Spinal cord (tissue), 9 donors: ENCODE measurements at regions not wholly inside any gene's neighbourhood (a gene's known extent, or its start where the extent isn't known, plus 50 kb on each side); places are given as distances from the start of the nearest gene placed in this dataset.

ENCODE experiments used
- DNase-seq, 6 donors: peaks; one replicate each; pipeline versions ENCODE4 v3.0.0 to v3.0.0-alpha.2; 2013 to 2015; ENCODE audit warnings: low spot score in 6 of 6, low read depth in 4 of 6
- H3K27ac ChIP-seq: one replicate; pipeline ENCODE4 v1.5.1; 2013; ENCODE audit warnings: low read depth, low read length, control low read depth
- H3K27me3 ChIP-seq: one replicate; pipeline ENCODE4 v1.6.1; 2013; ENCODE audit warnings: low read length; ENCODE audit not compliant: control insufficient read depth, insufficient read depth
- H3K36me3 ChIP-seq: one replicate; pipeline ENCODE4 v1.6.1; 2013; ENCODE audit warnings: low read length; ENCODE audit not compliant: control insufficient read depth, insufficient read depth
- H3K4me1 ChIP-seq: one replicate; pipeline ENCODE4 v1.6.1; 2013; ENCODE audit warnings: low read length; ENCODE audit not compliant: control insufficient read depth, insufficient read depth
- H3K4me3 ChIP-seq: one replicate; pipeline ENCODE4 v1.5.1; 2013; ENCODE audit warnings: low read depth, low read length, control low read depth
- H3K9me3 ChIP-seq: one replicate; pipeline ENCODE4 v1.6.1; 2013; ENCODE audit warnings: low read length; ENCODE audit not compliant: control insufficient read depth, insufficient read depth
- WGBS: methylation state at CpG from one replicate; pipeline ENCODE4 v1.1.5; 2013; ENCODE audit warnings: missing lambda C conversion rate; ENCODE audit not compliant: insufficient coverage; 5-methylcytosine and 5-hydroxymethylcytosine counted together
- donor health status: healthy.

DNA sequence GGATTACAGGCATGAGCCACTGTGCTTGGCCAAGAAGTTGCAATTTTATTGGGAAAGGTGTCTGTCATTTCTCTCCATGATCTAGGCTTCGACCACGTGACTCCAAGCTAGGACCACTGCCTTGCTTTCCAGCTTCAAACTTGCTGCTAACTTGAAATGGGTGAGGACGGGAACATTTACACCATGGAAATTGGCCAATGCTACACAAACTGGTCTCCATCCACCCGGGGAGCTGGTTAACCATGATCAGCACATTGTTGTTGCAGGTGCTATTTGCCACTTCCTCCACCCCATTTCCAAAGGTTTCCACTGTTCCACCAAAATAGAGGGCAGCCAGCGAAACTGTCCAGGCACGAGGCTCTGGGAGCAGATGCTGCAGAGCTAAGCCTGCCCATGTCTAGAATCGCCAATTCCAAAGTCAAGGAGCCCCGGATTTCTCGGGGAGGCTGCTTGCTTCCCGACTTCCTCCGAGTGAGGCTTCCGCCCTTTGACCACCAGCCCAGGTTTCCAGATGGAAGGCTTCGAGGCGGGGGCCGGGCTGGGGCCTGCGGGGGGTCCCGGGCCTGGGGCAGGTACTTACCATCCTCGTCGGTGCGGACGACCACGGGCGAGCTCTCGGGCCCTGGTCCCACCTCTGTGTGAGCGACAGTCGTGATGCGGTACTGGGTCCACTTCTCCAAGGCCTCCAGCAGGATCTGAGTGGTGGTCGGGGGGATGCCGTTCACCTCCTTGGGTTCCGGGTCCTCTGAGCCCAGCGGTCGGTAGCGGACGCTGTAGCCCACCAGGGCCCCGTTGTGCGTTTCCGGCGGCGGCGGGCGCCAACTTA, 109.7 kb downstream of the PTPRS start:
- WGBS = 93% methylated on average over 29 of the region's 41 CpGs
- Histone ChIP-seq H3K27ac (no peak overlapping the region), H3K4me1 (no peaks in the 10 kb centered on the region), H3K4me3 (no peak overlapping the region), H3K27me3 (no peaks in the 10 kb centered on the region), H3K36me3 (peaks cover 43% of the 10 kb centered on the region), H3K9me3 (no peaks in the 10 kb centered on the region)
- no peak for DNase-seq

DNA sequence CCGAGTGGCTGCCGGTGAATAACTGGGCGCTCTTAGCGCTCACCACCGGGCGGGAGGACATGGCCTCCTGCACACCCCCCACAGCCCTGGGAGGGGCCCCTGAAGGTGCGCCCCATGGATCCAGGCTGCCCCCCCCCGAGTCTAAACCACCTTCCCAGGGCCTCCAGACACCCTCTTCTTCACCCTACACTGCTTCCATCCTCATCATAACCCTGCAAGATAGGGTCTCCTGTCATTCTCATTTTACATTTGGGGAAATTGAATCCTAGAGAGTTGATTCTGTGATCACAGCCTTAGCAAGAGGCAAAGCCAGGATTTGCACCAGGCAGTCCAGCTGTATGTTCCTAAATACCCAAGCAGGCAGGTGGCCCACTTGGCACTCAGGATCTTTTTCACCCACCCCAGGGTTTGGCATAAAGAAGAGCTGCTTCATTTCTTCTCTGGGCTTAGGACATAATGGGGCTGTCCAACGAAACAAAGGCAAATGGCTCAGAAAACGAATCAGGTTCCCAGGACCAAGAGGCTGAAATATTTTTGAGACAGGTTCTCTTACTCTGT, 110.8 kb downstream of the PTPRS start:
- WGBS = 41% methylated on average over 8 of the region's 10 CpGs
- Histone ChIP-seq H3K27me3 (no peaks in the 10 kb centered on the region), H3K27ac (no peak overlapping the region), H3K4me3 (no peak overlapping the region), H3K4me1 (no peaks in the 10 kb centered on the region), H3K9me3 (no peaks in the 10 kb centered on the region), H3K36me3 (peaks cover 49% of the 10 kb centered on the region)
- peak in 2 of 6 donors; percentile 33 to 57 for DNase-seq

DNA sequence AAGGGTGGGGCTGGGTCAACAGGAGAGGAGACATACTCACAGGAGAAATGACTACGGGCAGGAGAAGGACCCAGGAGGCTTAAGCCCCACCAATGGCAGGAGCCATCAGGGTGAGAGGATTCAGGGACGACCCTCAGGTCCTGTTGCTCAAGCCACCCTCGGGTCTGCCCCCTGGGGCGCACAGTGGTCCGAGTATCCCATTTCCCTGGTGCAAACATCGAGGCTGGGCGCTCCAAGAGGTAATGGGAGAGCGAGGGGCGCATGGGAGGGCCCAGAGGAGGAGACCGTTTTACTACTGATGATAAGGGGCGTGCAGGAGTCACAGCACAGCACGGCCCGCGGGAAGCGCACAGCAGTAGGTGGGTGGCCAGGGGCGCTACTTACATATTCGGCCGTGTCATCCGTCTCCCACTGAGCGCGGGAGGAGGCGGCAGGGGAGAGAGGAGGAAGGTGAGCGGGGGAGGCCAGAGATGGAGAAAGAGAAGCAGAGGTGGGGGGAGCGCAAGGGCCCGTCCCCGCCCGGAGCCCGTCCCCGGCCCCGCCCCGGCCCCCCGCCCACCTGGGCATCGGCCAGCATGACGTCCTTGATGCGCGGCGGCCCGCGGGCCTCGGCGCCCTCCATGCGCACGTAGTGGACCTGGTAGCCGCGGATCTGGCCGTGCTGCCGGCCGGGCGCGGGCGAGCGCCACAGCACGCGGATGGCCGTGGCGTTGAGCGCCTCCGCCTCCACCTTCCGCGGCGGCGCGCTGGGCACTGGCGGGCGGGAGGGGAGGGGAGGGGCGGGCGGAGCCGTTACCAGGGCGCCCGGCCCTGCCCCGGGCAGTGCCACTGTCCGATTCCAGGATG, 111.5 kb downstream of the PTPRS start:
- H3K36me3 ChIP-seq = peaks cover 54% of the 10 kb centered on the region
- DNase-seq = no peak

DNA sequence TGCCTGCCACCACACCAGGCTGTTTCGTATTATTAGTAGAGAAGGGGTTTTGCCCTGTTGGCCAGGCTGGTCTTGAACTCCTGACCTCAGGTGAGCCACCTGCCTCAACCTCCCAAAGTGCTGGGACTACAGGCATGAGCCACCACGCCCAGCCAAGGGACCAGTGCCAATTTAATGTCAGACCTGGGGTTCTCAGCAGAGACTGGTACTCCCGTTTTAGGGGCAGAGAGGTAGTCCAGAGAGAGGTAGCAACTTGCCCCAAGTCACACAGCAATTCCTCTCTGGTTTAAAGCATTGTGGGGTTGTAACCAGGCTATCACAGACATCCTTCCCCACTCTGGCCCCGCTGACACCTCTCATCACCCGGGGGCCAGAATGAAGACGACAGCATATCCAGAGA, 112.1 kb downstream of the PTPRS start:
- no peaks in the 10 kb centered on the region for H3K9me3 ChIP-seq
- no peaks in the 10 kb centered on the region for H3K4me1 ChIP-seq
- no peaks in the 10 kb centered on the region for H3K27me3 ChIP-seq
- H3K36me3 ChIP-seq = peaks cover 56% of the 10 kb centered on the region
- WGBS = 74% methylated on average over 3 of the region's 6 CpGs
- H3K27ac ChIP-seq = no peak overlapping the region
- DNase-seq = no peak
- no peak overlapping the region for H3K4me3 ChIP-seq

More for the DNA sequence above, 111.5 kb downstream of the PTPRS start:
- Histone ChIP-seq H3K27me3 (no peaks in the 10 kb centered on the region), H3K4me3 (no peak overlapping the region), H3K27ac (no peak overlapping the region), H3K9me3 (no peaks in the 10 kb centered on the region), H3K4me1 (no peaks in the 10 kb centered on the region)
- WGBS = 58% methylated on average over 59 of the region's 72 CpGs

DNA sequence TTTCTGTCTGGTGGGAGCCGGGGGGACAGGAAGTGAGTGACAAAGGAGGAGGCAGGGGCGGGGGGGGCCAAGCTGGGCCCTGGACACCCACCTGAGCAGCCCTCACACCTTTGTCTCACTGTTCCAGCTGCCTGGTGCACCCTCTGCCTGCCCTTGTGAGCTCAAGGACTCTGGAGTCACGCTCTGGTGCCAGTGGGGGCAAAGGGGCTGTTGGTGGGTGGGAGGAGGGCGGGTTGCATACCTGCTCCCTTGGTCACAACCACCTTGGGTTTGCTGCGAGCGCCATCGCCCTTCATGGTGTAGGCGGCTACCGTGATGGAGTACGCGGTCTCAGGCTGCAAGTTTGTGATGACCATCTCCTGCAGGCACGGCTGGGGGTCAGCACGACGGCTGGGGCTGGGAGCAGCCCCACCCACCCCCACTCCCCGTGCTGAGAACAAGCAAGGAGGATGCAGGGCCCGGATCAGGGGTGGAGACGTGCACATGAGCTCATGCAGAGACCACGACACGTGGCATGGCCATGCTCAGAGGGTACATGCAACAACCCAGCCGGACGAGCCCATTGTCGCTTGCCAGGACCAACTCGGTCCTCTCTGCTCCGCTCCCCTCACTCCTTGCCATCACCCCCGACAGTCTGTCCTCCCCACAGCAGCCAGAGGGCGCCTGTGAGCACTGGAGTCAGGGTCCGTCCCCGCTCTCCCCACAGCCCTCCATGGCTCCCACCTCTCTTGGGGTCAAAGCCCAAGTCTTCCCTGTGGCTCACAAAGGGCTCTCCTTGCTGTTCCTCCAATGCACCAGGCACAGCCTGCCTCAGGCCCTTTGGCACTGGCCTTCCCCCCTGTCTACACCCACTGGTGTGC, 114.9 kb downstream of the PTPRS start:
- Histone ChIP-seq H3K9me3 (no peaks in the 10 kb centered on the region), H3K27ac (no peak overlapping the region), H3K4me1 (no peaks in the 10 kb centered on the region), H3K4me3 (no peak overlapping the region), H3K36me3 (peaks cover 73% of the 10 kb centered on the region), H3K27me3 (no peaks in the 10 kb centered on the region)
- DNase-seq = peak in 1 of 6 donors; percentile 31
- 77% methylated on average over 26 of the region's 28 CpGs for WGBS

DNA sequence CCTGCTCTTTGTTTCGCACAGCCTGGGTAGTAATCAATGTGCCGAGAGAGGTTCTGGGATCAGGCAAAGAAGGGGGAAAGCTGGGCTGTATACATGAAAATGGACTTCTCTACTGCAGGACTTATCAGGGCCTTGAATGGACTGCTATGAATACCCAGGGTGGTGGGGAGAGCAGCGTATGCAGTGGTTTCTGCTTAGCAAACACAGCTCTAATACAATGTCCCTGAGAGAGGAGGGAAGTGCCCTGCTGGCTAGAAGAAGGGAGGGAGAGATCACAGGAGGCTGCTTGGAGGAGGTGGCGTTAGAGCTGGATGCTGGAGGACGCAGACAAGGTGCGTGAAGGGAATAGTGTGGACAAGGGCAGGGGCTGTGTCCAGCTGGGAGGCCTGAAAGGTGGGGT, 116.1 kb downstream of the PTPRS start:
- WGBS = 93% methylated on average over 5 of the region's 6 CpGs
- H3K36me3 ChIP-seq = peaks cover 78% of the 10 kb centered on the region

DNA sequence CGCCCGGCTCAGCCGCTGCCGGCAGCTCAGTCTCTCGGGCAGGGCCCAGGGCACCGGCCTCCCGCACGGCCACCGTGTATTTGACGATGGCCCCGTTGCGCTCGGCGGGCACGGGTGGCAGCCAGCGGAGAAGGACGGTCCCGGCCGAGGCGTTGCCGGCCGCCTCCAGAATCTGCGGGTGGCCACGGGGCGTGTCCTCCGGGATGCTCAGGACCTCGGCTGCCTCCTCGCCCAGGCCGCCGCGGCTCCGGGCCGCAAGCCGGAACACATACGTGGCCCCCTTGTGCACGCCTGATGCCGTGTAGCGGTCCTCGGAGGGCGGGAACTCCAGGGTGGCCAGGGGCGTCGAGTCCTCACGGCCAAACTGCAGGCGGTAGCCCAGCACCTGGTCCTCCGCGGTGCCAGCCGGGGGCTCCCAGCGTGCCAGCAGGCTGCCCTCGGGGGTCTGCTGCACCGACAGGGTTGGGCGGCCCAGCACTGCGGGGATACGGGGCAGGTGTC, 117.7 kb downstream of the PTPRS start:
- no peak for DNase-seq
- Histone ChIP-seq H3K36me3 (peaks cover 84% of the 10 kb centered on the region), H3K27me3 (no peaks in the 10 kb centered on the region), H3K9me3 (no peaks in the 10 kb centered on the region), H3K4me3 (no peak overlapping the region), H3K27ac (no peak overlapping the region), H3K4me1 (no peaks in the 10 kb centered on the region)
- 99% methylated on average over 48 of the region's 53 CpGs for WGBS

More for the DNA sequence above, 116.1 kb downstream of the PTPRS start:
- Histone ChIP-seq H3K9me3 (no peaks in the 10 kb centered on the region), H3K4me1 (no peaks in the 10 kb centered on the region), H3K27ac (no peak overlapping the region), H3K4me3 (no peak overlapping the region), H3K27me3 (no peaks in the 10 kb centered on the region)
- DNase-seq = no peak

DNA sequence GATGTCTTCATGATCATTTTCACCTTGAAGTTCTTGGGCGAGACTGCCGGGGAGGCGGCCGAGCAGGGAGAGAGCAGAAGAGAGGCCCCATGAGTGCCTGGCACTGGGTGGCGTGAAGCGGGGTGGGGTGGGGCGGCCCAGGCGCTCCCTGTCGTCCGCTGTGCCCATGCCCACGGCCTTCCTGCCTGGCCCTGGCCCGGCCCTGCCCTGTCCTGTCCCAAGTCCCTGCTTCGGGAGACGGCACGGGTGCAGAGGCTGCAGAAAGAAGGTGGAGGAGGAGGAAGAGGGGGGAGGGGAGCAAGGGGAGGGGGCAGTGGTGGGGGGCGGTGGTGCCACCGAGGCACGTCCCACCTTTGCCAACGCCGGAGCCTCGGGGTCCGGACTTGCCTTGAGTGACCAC, 118.4 kb downstream of the PTPRS start:
- 98% methylated on average over 15 of the region's 22 CpGs for WGBS
- no peaks in the 10 kb centered on the region for H3K4me1 ChIP-seq
- no peak for DNase-seq
- peaks cover 85% of the 10 kb centered on the region for H3K36me3 ChIP-seq
- H3K9me3 ChIP-seq = no peaks in the 10 kb centered on the region
- H3K4me3 ChIP-seq = no peak overlapping the region
- no peaks in the 10 kb centered on the region for H3K27me3 ChIP-seq
- H3K27ac ChIP-seq = no peak overlapping the region

DNA sequence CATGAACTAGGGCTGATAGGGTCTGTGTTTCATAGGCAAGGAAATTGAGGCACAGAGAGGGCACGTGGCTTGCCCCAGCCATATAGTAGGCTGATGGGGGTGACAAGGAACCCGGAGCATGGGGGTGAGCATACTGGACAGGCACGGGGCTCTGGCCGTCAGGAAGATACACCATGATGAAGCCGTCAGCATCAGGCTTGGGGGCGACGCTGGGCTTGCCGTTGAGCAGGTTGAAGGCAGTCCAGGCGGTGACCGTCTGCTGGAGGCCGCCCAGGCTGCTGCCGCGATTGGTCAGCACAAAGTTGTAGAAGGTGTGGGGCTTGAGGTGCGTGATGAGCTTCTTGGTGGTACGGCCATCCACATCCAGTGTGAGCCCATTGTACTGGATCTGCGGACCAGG, 119.7 kb downstream of the PTPRS start:
- H3K4me3 ChIP-seq = no peak overlapping the region
- no peaks in the 10 kb centered on the region for H3K9me3 ChIP-seq
- no peak for DNase-seq
- WGBS = 97% methylated on average over 16 of the region's 16 CpGs
- no peak overlapping the region for H3K27ac ChIP-seq
- no peaks in the 10 kb centered on the region for H3K4me1 ChIP-seq
- peaks cover 93% of the 10 kb centered on the region for H3K36me3 ChIP-seq
- no peaks in the 10 kb centered on the region for H3K27me3 ChIP-seq
